ENCODE measurements at regions not wholly inside any gene's neighbourhood (a gene's known extent, or its start where the extent isn't known, plus 50 kb on each side); places are given as distances from the start of the nearest gene placed in this dataset.
A peak's percentile ranks its signal among the peaks of the same experiment; 100 is the strongest.

GRCh38 chr3:127443581-127444375 is 146.8 kb downstream of the TPRA1 start:
- intact Hi-C loops (cut with DNase I; ENCODE audit: low total_unique reads) = loop anchor here (10.0 kb wide), 1 partner anchor 229 kb away; no protein-coding TSS in a partner anchor
- Histone ChIP-seq H3K9me3 (no peaks in the 10 kb centered on the region), H3K27ac (no peak overlapping the region), H3K36me3 (no peaks in the 10 kb centered on the region), H3K4me3 (no peak overlapping the region), H3K4me1 (no peaks in the 10 kb centered on the region), H3K27me3 (no peaks in the 10 kb centered on the region)
- TF ChIP-seq POLR2AphosphoS5 (IDR thresholded peaks at IDR 0.05) (no peak), CTCF (IDR thresholded peaks at IDR 0.05) (no peak), POLR2A (IDR thresholded peaks at IDR 0.05) (no peak)
- DNase-seq (ENCODE audit: low spot score in 2 of 2) = peak in 1 of 2 donors; percentile 40

- peak in 1 of 2 donors; percentile 27 for DNase-seq (ENCODE audit: low spot score in 2 of 2)
- Histone ChIP-seq H3K9me3 (no peaks in the 10 kb centered on the region), H3K4me3 (no peak overlapping the region), H3K27ac (no peak overlapping the region), H3K27me3 (no peaks in the 10 kb centered on the region), H3K4me1 (no peaks in the 10 kb centered on the region), H3K36me3 (no peaks in the 10 kb centered on the region)
- no peak for TF ChIP-seq CTCF (IDR thresholded peaks at IDR 0.05)
- no peak for TF ChIP-seq POLR2AphosphoS5 (IDR thresholded peaks at IDR 0.05)
- TF ChIP-seq POLR2A (IDR thresholded peaks at IDR 0.05) = no peak
- intact Hi-C loops (cut with DNase I; ENCODE audit: low total_unique reads) = loop anchor here (10.0 kb wide), 1 partner anchor 228 kb away; no protein-coding TSS in a partner anchor
These were observed 148.0 kb downstream of the TPRA1 start for GRCh38 chr3:127442506-127442905.

- Histone ChIP-seq H3K36me3 (no peaks in the 10 kb centered on the region), H3K4me1 (no peaks in the 10 kb centered on the region), H3K4me3 (no peak overlapping the region), H3K9me3 (no peaks in the 10 kb centered on the region), H3K27ac (no peak overlapping the region), H3K27me3 (no peaks in the 10 kb centered on the region)
- intact Hi-C loops (cut with DNase I; ENCODE audit: low total_unique reads) = loop anchor here (2.0 to 10.0 kb wide), 2 partner anchors 61 to 227 kb away; no protein-coding TSS in a partner anchor
- DNase-seq (ENCODE audit: low spot score in 2 of 2) = peak in 1 of 2 donors; percentile 6
- TF ChIP-seq POLR2AphosphoS5 (IDR thresholded peaks at IDR 0.05) (no peak), POLR2A (IDR thresholded peaks at IDR 0.05) (no peak), CTCF (IDR thresholded peaks at IDR 0.05) (no peak)
These were observed 148.8 kb downstream of the TPRA1 start for GRCh38 chr3:127441764-127442163.

- intact Hi-C loops (cut with DNase I; ENCODE audit: low total_unique reads) = loop anchor here (2.0 to 10.0 kb wide), 2 partner anchors 60 to 226 kb away; no protein-coding TSS in a partner anchor
- no peaks in the 10 kb centered on the region for H3K9me3 ChIP-seq
- no peak overlapping the region for H3K4me3 ChIP-seq
- TF ChIP-seq POLR2AphosphoS5 (IDR thresholded peaks at IDR 0.05) (no peak), POLR2A (IDR thresholded peaks at IDR 0.05) (no peak)
- no peak overlapping the region for H3K27ac ChIP-seq
- H3K4me1 ChIP-seq = no peaks in the 10 kb centered on the region
- H3K27me3 ChIP-seq = no peaks in the 10 kb centered on the region
- H3K36me3 ChIP-seq = no peaks in the 10 kb centered on the region
- DNase-seq (ENCODE audit: low spot score in 2 of 2) = peak in 1 of 2 donors; percentile 35
These were observed 150.1 kb downstream of the TPRA1 start for GRCh38 chr3:127440384-127440783.

GRCh38 chr3:127439621-127440020 is 150.9 kb downstream of the TPRA1 start:
- H3K4me1 ChIP-seq = no peaks in the 10 kb centered on the region
- H3K9me3 ChIP-seq = no peaks in the 10 kb centered on the region
- peak in 1 of 2 donors; percentile 19 for DNase-seq (ENCODE audit: low spot score in 2 of 2)
- no peaks in the 10 kb centered on the region for H3K27me3 ChIP-seq
- H3K4me3 ChIP-seq = no peak overlapping the region
- no peaks in the 10 kb centered on the region for H3K36me3 ChIP-seq
- H3K27ac ChIP-seq = no peak overlapping the region
- TF ChIP-seq POLR2A (IDR thresholded peaks at IDR 0.05) = no peak
- TF ChIP-seq POLR2AphosphoS5 (IDR thresholded peaks at IDR 0.05) = no peak
- TF ChIP-seq CTCF (IDR thresholded peaks at IDR 0.05) = no peak
- intact Hi-C loops (cut with DNase I; ENCODE audit: low total_unique reads) = loop anchor here (2.0 to 10.0 kb wide), 2 partner anchors 59 to 225 kb away; no protein-coding TSS in a partner anchor

All from breast epithelium (tissue), 4 donors.